ENCODE measurements at regions not wholly inside any gene's neighbourhood (a gene's known extent, or its start where the extent isn't known, plus 50 kb on each side); places are given as distances from the start of the nearest gene placed in this dataset.

DNA sequence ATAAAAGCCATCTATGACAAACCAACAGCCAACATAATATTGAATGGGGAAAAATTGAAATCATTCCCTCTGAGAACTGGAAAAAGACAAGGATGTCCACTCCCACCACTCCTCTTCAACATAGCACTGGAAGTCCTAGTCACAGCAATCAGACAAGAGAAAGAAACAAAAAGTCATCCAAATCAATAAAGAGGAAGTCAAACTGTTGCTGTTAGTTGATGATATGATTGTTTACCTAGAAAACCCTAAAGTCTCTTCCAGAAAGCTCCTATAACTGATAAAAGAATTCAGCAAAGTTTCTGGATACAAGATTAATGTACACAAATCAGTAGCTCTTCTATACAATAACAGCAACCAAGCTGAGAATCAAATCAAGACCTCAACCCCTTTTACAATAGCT is 285.1 kb upstream of the PHF14 start:
- TF ChIP-seq POLR2A (IDR thresholded peaks at IDR 0.05) (no peak), POLR2AphosphoS5 (IDR thresholded peaks at IDR 0.05; ENCODE audit: insufficient read depth in 1 of 2, low read depth in 1 of 2) (no peak)
- TF ChIP-seq, protein P1, sequence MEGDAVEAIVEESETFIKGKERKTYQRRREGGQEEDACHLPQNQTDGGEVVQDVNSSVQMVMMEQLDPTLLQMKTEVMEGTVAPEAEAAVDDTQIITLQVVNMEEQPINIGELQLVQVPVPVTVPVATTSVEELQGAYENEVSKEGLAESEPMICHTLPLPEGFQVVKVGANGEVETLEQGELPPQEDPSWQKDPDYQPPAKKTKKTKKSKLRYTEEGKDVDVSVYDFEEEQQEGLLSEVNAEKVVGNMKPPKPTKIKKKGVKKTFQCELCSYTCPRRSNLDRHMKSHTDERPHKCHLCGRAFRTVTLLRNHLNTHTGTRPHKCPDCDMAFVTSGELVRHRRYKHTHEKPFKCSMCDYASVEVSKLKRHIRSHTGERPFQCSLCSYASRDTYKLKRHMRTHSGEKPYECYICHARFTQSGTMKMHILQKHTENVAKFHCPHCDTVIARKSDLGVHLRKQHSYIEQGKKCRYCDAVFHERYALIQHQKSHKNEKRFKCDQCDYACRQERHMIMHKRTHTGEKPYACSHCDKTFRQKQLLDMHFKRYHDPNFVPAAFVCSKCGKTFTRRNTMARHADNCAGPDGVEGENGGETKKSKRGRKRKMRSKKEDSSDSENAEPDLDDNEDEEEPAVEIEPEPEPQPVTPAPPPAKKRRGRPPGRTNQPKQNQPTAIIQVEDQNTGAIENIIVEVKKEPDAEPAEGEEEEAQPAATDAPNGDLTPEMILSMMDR (IDR thresholded peaks at IDR 0.05): no peak
